ENCODE measurements at regions not wholly inside any gene's neighbourhood (a gene's known extent, or its start where the extent isn't known, plus 50 kb on each side); places are given as distances from the start of the nearest gene placed in this dataset.

GRCh38 chr4:177555007-177555574, 112.9 kb upstream of the AGA start:
- peak; percentile 76 for TF ChIP-seq CTCF (conservative IDR thresholded peaks at IDR 0.05; ENCODE audit: low read depth, low read length)
- TF ChIP-seq MAZ (IDR thresholded peaks at IDR 0.05; ENCODE audit: borderline replicate concordance, low read depth, low read length) = no peak
- TF ChIP-seq BHLHE40 (IDR thresholded peaks at IDR 0.05; ENCODE audit: low read depth, low read length) = no peak
- no peak for TF ChIP-seq POLR2A (IDR thresholded peaks at IDR 0.05; ENCODE audit: low read depth, low read length)
- TF ChIP-seq SMC3 (IDR thresholded peaks at IDR 0.05; ENCODE audit: low read depth, low read length) = peak; percentile 72

Data from IMR-90 (cell line).